Lung (tissue), 11 donors: ENCODE measurements at regions not wholly inside any gene's neighbourhood (a gene's known extent, or its start where the extent isn't known, plus 50 kb on each side); places are given as distances from the start of the nearest gene placed in this dataset.

Source experiments
- ATAC-seq: fragments of 200-7000 bp; cut with Tn5 transposase; one replicate; pipeline ENCODE4 v1.9.1; 2020; ENCODE audit warnings: moderate number of reproducible peaks; ENCODE audit not compliant: insufficient read depth, low FRiP score
- DNase-seq, 3 donors: peaks; one replicate each; pipeline ENCODE4 v3.0.0-alpha.2; 2013 to 2017
- H3K27ac ChIP-seq, 2 donors: one replicate each; pipeline ENCODE4 v1.5.1; 2013; ENCODE audit warnings: mild to moderate bottlenecking in 2 of 2, moderate library complexity in 2 of 2, control low read depth in 1 of 2, inconsistent platforms in 1 of 2, low read depth in 1 of 2, low read length in 1 of 2
- H3K27me3 ChIP-seq, 3 donors: one replicate each; pipeline ENCODE4 v1.5.1; 2013; ENCODE audit warnings: low read length in 2 of 3; ENCODE audit not compliant: control insufficient read depth in 3 of 3, insufficient read depth in 3 of 3
- H3K36me3 ChIP-seq, 4 donors: one replicate each; pipeline ENCODE4 v1.5.1; 2013; ENCODE audit warnings: low read length in 4 of 4, mild to moderate bottlenecking in 1 of 4, moderate library complexity in 1 of 4; ENCODE audit not compliant: control insufficient read depth in 4 of 4, insufficient read depth in 4 of 4
- H3K4me1 ChIP-seq, 5 donors: one replicate each; pipeline ENCODE4 v1.5.1; 2013; ENCODE audit warnings: low read length in 5 of 5, mild to moderate bottlenecking in 2 of 5, moderate library complexity in 1 of 5; ENCODE audit not compliant: control insufficient read depth in 5 of 5, insufficient read depth in 5 of 5
- H3K4me3 ChIP-seq: one replicate; pipeline ENCODE4 v1.5.1; 2013; ENCODE audit warnings: mild to moderate bottlenecking, control low read depth, moderate library complexity
- H3K9ac ChIP-seq, 2 donors: one replicate each; pipeline ENCODE4 v1.5.1; 2013; ENCODE audit warnings: low read length in 2 of 2, control low read depth in 1 of 2; ENCODE audit not compliant: insufficient read depth in 1 of 2
- H3K9me3 ChIP-seq, 4 donors: one replicate each; pipeline ENCODE4 v1.5.1; 2013; ENCODE audit warnings: low read length in 3 of 4, mild to moderate bottlenecking in 1 of 4, moderate library complexity in 1 of 4; ENCODE audit not compliant: control insufficient read depth in 4 of 4, insufficient read depth in 3 of 4
- CTCF ChIP-seq: IDR thresholded peaks from 2 replicates; pipeline ENCODE4 v1.5.1; 2012; ENCODE audit warnings: mild to moderate bottlenecking; ENCODE audit errors: control extremely low read depth, extremely low read depth
- WGBS, 2 donors: extraction: QIAGEN DNeasy Blood & Tissue Kit; methylation state at CpG; one replicate each; pipeline ENCODE4 v1.1.7; 2013; 5-methylcytosine and 5-hydroxymethylcytosine counted together
- donor health status: control.
- donor health status: control.
- donor health status: Bipolar disorder and iron deficiency.
- donor health status: healthy.
- donor health status: DM: yes; HTN: yes; CAD: no.

- TF ChIP-seq CTCF, result no peak
- Histone ChIP-seq H3K27ac (no peak overlapping the region), H3K9ac (no peak overlapping the region), H3K4me1 (peaks cover 0 to 4% (median 0%) of the 10 kb centered on the region in 5 donors), H3K4me3 (no peak overlapping the region), H3K27me3 (no peaks in the 10 kb centered on the region), H3K9me3 (no peaks in the 10 kb centered on the region), H3K36me3 (no peaks in the 10 kb centered on the region)
- no peak for ATAC-seq
- no peak for DNase-seq
- WGBS, 2 donors, result 61 to 62% methylated on average over 4 of the region's 4 CpGs
Observed at GRCh38 chr10:10482613-10483012, 535.1 kb upstream of the CELF2 start.

GRCh38 chr10:10489076-10489475 is 528.6 kb upstream of the CELF2 start:
- DNase-seq (no peak), ATAC-seq (no peak)
- no peak overlapping the region for H3K4me3 ChIP-seq
- H3K9me3 ChIP-seq, result no peaks in the 10 kb centered on the region
- H3K36me3 ChIP-seq, result no peaks in the 10 kb centered on the region
- TF ChIP-seq CTCF, result no peak
- no peak overlapping the region for H3K9ac ChIP-seq
- 93 to 94% methylated on average over 3 of the region's 3 CpGs for WGBS, 2 donors
- H3K27ac ChIP-seq, result no peak overlapping the region
- H3K4me1 ChIP-seq, result no peaks in the 10 kb centered on the region
- H3K27me3 ChIP-seq, result no peaks in the 10 kb centered on the region

- Histone ChIP-seq H3K4me1 (no peaks in the 10 kb centered on the region), H3K4me3 (no peak overlapping the region), H3K9me3 (no peaks in the 10 kb centered on the region), H3K27me3 (no peaks in the 10 kb centered on the region), H3K27ac (no peak overlapping the region), H3K36me3 (no peaks in the 10 kb centered on the region), H3K9ac (no peak overlapping the region)
- TF ChIP-seq CTCF, result no peak
- no peak for DNase-seq
- 92 to 96% methylated on average over 1 of the region's 1 CpG for WGBS, 2 donors
- no peak for ATAC-seq
Observed at GRCh38 chr10:10489805-10490571, 527.7 kb upstream of the CELF2 start.

GRCh38 chr10:10490581-10490980 is 527.1 kb upstream of the CELF2 start:
- Histone ChIP-seq H3K4me3 (no peak overlapping the region), H3K27ac (no peak overlapping the region), H3K27me3 (no peaks in the 10 kb centered on the region), H3K4me1 (no peaks in the 10 kb centered on the region), H3K36me3 (no peaks in the 10 kb centered on the region), H3K9ac (no peak overlapping the region), H3K9me3 (no peaks in the 10 kb centered on the region)
- no peak for TF ChIP-seq CTCF
- WGBS, 2 donors, result 0 to 39% methylated on average over 1 of the region's 1 CpG
- DNase-seq (no peak), ATAC-seq (no peak)
